ENCODE measurements at regions not wholly inside any gene's neighbourhood (a gene's known extent, or its start where the extent isn't known, plus 50 kb on each side); places are given as distances from the start of the nearest gene placed in this dataset.

DNA sequence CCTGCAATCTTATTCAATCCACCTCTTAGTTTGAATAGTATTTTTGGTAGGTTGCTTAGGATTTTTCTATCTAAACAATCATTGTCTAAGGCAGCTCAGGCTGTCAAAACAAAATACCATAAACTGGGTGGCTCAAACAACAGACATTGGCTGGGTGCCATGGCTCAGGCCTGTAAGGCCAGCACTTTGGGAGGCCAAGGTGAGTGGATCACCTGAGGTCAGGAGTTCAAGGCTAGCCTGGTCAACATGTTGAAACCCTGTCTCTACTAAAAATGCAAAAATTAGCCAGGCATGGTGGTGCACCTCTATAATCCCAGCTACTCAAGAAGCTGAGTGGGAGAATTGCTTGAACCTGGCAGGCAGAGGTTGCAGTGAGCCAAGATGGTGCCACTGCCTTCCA is 126.7 kb downstream of the CYLD start:
- Histone ChIP-seq H3K4me2 (ENCODE audit: low read depth, low read length, poor library complexity, severe bottlenecking) (no peak overlapping the region), H3K27me3 (ENCODE audit: low read length) (no peaks in the 10 kb centered on the region), H3K4me3 (ENCODE audit: low read length) (no peak overlapping the region), H3K9ac (ENCODE audit: low read length) (no peak overlapping the region), H2AFZ (ENCODE audit: low read length) (no peak overlapping the region), H3K36me3 (ENCODE audit: insufficient read depth, low read length) (no peaks in the 10 kb centered on the region), H3K27ac (ENCODE audit: low read length) (no peak overlapping the region), H3K79me2 (ENCODE audit: low read length) (no peaks in the 10 kb centered on the region), H4K20me1 (ENCODE audit: insufficient read depth, low read depth, low read length) (no peaks in the 10 kb centered on the region), H3K9me3 (ENCODE audit: low read length) (no peaks in the 10 kb centered on the region), H3K9me2 (replicated peaks; ENCODE audit: insufficient read depth, low read length) (no peaks in the 10 kb centered on the region), H3K4me1 (ENCODE audit: low read length) (no peaks in the 10 kb centered on the region)
- DNase-seq: no peak

- Histone ChIP-seq H3K4me2 (ENCODE audit: low read depth, low read length, poor library complexity, severe bottlenecking) (no peak overlapping the region), H2AFZ (ENCODE audit: low read length) (no peak overlapping the region), H3K4me3 (ENCODE audit: low read length) (no peak overlapping the region), H3K9me2 (replicated peaks; ENCODE audit: insufficient read depth, low read length) (no peaks in the 10 kb centered on the region), H3K27ac (ENCODE audit: low read length) (no peak overlapping the region), H3K9ac (ENCODE audit: low read length) (no peak overlapping the region), H3K9me3 (ENCODE audit: low read length) (no peaks in the 10 kb centered on the region), H3K79me2 (ENCODE audit: low read length) (no peaks in the 10 kb centered on the region), H3K4me1 (ENCODE audit: low read length) (no peaks in the 10 kb centered on the region), H3K36me3 (ENCODE audit: insufficient read depth, low read length) (no peaks in the 10 kb centered on the region), H3K27me3 (ENCODE audit: low read length) (no peaks in the 10 kb centered on the region), H4K20me1 (ENCODE audit: insufficient read depth, low read depth, low read length) (no peaks in the 10 kb centered on the region)
- no peak for DNase-seq
Observed at GRCh38 chr16:50866806-50867205, 124.9 kb downstream of the CYLD start.

GRCh38 chr16:50864386-50864785 is 122.5 kb downstream of the CYLD start:
- Histone ChIP-seq H3K79me2 (ENCODE audit: low read length) (no peaks in the 10 kb centered on the region), H2AFZ (ENCODE audit: low read length) (no peak overlapping the region), H4K20me1 (ENCODE audit: insufficient read depth, low read depth, low read length) (no peaks in the 10 kb centered on the region), H3K27ac (ENCODE audit: low read length) (no peak overlapping the region), H3K4me3 (ENCODE audit: low read length) (no peak overlapping the region), H3K36me3 (ENCODE audit: insufficient read depth, low read length) (no peaks in the 10 kb centered on the region), H3K4me2 (ENCODE audit: low read depth, low read length, poor library complexity, severe bottlenecking) (no peak overlapping the region), H3K9me2 (replicated peaks; ENCODE audit: insufficient read depth, low read length) (no peaks in the 10 kb centered on the region), H3K4me1 (ENCODE audit: low read length) (no peaks in the 10 kb centered on the region), H3K9me3 (ENCODE audit: low read length) (no peaks in the 10 kb centered on the region), H3K27me3 (ENCODE audit: low read length) (no peaks in the 10 kb centered on the region), H3K9ac (ENCODE audit: low read length) (no peak overlapping the region)
- no peak for DNase-seq

DNA sequence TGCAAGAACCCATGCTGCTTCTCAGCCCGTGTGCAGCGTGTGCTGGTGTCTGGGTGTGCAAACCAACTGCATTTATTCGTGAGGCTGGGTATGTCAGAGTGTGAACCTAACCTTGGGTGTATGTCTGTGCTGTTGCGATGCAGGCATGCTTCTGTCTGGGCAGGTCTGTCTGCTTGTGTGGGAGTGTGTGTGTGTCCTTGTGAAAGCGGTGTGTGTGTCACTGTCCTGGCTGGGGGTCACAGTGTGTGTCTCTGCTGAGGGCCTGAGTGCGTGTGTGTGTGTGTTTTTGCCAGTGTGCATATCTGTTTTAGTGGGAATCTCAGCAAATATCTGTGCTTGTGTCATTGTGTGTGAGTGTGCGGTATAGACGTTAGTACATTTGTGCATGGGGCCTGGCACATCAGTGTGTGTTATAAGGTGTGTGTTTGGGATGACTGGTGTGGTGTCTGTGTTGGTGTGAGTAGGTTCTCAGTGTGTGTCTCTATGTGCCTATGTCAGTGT is 121.8 kb downstream of the CYLD start:
- no peaks in the 10 kb centered on the region for H3K36me3 ChIP-seq (ENCODE audit: insufficient read depth, low read length)
- no peak for DNase-seq

DNA sequence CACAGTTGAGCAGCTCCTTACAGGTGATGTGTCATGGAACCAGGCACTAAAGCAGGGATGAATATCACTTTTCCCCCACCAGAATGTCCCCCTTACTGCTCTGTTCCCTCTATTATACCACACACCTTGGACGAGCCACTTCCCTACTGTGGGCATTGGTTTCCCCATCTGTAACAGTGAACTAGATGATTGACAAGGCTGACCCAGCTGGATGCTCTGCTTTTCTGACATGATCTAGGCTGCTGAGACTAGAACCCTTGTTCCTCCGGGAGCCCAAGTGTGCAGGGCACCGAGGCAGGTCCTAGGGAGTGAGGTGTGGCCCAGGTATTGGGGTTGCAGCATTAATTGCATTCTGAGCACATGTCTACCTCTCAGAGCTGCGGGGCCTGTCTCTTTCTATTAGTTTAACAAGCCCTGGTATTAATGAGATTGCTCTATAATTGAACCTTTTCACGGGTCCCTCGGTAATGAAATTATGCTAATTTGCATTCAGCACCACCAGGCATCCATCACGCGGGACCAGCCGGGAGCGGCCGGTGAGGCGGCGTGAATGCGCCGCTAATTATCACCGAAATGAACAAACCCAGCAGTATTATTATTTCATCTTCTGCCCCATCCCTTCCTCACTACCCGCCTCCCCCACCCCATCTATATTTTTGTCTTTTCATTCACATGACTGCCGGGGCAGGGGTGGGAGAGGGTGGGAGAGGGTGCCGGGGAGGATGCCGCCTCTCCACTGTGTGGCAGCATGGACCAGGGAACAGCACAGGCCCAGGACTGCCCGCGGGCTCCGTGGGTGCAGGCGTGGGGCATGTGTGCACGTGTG is 121.1 kb downstream of the CYLD start:
- Histone ChIP-seq H3K36me3 (ENCODE audit: insufficient read depth, low read length) (no peaks in the 10 kb centered on the region), H4K20me1 (ENCODE audit: insufficient read depth, low read depth, low read length) (no peaks in the 10 kb centered on the region), H3K9me3 (ENCODE audit: low read length) (no peaks in the 10 kb centered on the region), H3K4me2 (ENCODE audit: low read depth, low read length, poor library complexity, severe bottlenecking) (no peak overlapping the region), H2AFZ (ENCODE audit: low read length) (no peak overlapping the region), H3K9ac (ENCODE audit: low read length) (no peak overlapping the region), H3K4me3 (ENCODE audit: low read length) (no peak overlapping the region), H3K27me3 (ENCODE audit: low read length) (no peaks in the 10 kb centered on the region), H3K4me1 (ENCODE audit: low read length) (no peaks in the 10 kb centered on the region), H3K9me2 (replicated peaks; ENCODE audit: insufficient read depth, low read length) (no peaks in the 10 kb centered on the region), H3K27ac (ENCODE audit: low read length) (no peak overlapping the region), H3K79me2 (ENCODE audit: low read length) (no peaks in the 10 kb centered on the region)
- DNase-seq: no peak

More for the DNA sequence above, 121.8 kb downstream of the CYLD start:
- no peaks in the 10 kb centered on the region for H3K27me3 ChIP-seq (ENCODE audit: low read length)
- H3K9me3 ChIP-seq (ENCODE audit: low read length): no peaks in the 10 kb centered on the region
- H4K20me1 ChIP-seq (ENCODE audit: insufficient read depth, low read depth, low read length): no peaks in the 10 kb centered on the region
- H3K9me2 ChIP-seq (replicated peaks; ENCODE audit: insufficient read depth, low read length): no peaks in the 10 kb centered on the region
- no peak overlapping the region for H3K9ac ChIP-seq (ENCODE audit: low read length)
- H3K79me2 ChIP-seq (ENCODE audit: low read length): no peaks in the 10 kb centered on the region
- H3K4me3 ChIP-seq (ENCODE audit: low read length): no peak overlapping the region
- no peaks in the 10 kb centered on the region for H3K4me1 ChIP-seq (ENCODE audit: low read length)
- H2AFZ ChIP-seq (ENCODE audit: low read length): no peak overlapping the region
- H3K27ac ChIP-seq (ENCODE audit: low read length): no peak overlapping the region
- H3K4me2 ChIP-seq (ENCODE audit: low read depth, low read length, poor library complexity, severe bottlenecking): no peak overlapping the region

DNA sequence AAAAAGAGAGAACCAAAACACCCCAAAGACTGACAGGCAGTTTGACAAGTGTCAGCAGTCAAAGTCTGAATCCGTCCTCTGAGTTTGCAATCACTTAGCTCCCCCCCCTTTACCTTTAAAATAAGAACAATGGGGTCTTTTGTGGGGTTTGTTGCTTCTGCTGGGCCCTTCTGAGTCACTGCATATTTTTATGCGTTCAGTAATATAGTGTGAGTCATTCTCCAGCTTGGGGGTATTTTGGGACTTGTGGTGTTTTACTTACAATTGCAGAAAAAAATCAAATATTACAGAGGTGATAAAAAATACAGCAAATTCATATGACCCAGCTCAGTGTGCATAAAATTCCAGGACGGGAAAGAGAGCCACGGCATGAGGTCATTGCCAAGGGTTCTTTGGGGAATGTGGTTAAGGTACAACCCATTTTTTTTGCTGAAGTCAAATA is 120.1 kb downstream of the CYLD start:
- no peak overlapping the region for H2AFZ ChIP-seq (ENCODE audit: low read length)
- H3K79me2 ChIP-seq (ENCODE audit: low read length): no peaks in the 10 kb centered on the region
- no peaks in the 10 kb centered on the region for H3K9me2 ChIP-seq (replicated peaks; ENCODE audit: insufficient read depth, low read length)
- no peak overlapping the region for H3K4me3 ChIP-seq (ENCODE audit: low read length)
- no peaks in the 10 kb centered on the region for H3K4me1 ChIP-seq (ENCODE audit: low read length)
- no peak overlapping the region for H3K27ac ChIP-seq (ENCODE audit: low read length)
- H3K36me3 ChIP-seq (ENCODE audit: insufficient read depth, low read length): no peaks in the 10 kb centered on the region
- H3K9ac ChIP-seq (ENCODE audit: low read length): no peak overlapping the region
- H4K20me1 ChIP-seq (ENCODE audit: insufficient read depth, low read depth, low read length): no peaks in the 10 kb centered on the region
- no peaks in the 10 kb centered on the region for H3K9me3 ChIP-seq (ENCODE audit: low read length)
- no peaks in the 10 kb centered on the region for H3K27me3 ChIP-seq (ENCODE audit: low read length)
- no peak overlapping the region for H3K4me2 ChIP-seq (ENCODE audit: low read depth, low read length, poor library complexity, severe bottlenecking)
- no peak for DNase-seq

DNA sequence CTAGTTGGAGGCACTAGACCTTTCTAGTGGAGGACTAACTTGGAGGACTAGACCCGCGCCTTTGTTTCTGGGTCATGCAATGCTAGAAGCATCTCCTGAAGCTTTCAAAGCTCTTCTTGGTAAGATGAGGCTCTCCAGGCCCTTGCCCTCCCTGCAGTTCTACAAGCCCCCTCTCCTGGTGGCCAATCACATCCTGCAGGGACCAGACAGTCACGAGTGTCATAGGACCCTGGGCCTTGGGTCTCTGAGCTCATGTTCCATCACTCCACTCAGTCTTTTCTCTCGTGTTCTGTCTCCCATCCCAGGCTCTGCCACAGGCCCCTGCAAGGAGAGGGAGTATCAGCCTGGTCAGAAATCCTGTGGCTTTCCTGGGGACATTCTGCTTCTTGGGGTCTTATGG is 119.6 kb downstream of the CYLD start:
- no peaks in the 10 kb centered on the region for H3K79me2 ChIP-seq (ENCODE audit: low read length)
- H3K27ac ChIP-seq (ENCODE audit: low read length): no peak overlapping the region
- no peaks in the 10 kb centered on the region for H4K20me1 ChIP-seq (ENCODE audit: insufficient read depth, low read depth, low read length)
- H3K27me3 ChIP-seq (ENCODE audit: low read length): no peaks in the 10 kb centered on the region
- no peak overlapping the region for H3K9ac ChIP-seq (ENCODE audit: low read length)
- no peaks in the 10 kb centered on the region for H3K9me3 ChIP-seq (ENCODE audit: low read length)
- H3K36me3 ChIP-seq (ENCODE audit: insufficient read depth, low read length): no peaks in the 10 kb centered on the region
- no peak for DNase-seq
- H3K9me2 ChIP-seq (replicated peaks; ENCODE audit: insufficient read depth, low read length): no peaks in the 10 kb centered on the region
- no peak overlapping the region for H3K4me3 ChIP-seq (ENCODE audit: low read length)
- H3K4me1 ChIP-seq (ENCODE audit: low read length): no peaks in the 10 kb centered on the region
- no peak overlapping the region for H3K4me2 ChIP-seq (ENCODE audit: low read depth, low read length, poor library complexity, severe bottlenecking)
- no peak overlapping the region for H2AFZ ChIP-seq (ENCODE audit: low read length)

- Histone ChIP-seq H3K9ac (ENCODE audit: low read length) (no peak overlapping the region), H2AFZ (ENCODE audit: low read length) (no peak overlapping the region), H3K9me2 (replicated peaks; ENCODE audit: insufficient read depth, low read length) (no peaks in the 10 kb centered on the region), H3K4me1 (ENCODE audit: low read length) (no peaks in the 10 kb centered on the region), H3K27ac (ENCODE audit: low read length) (no peak overlapping the region), H4K20me1 (ENCODE audit: insufficient read depth, low read depth, low read length) (no peaks in the 10 kb centered on the region), H3K4me2 (ENCODE audit: low read depth, low read length, poor library complexity, severe bottlenecking) (no peak overlapping the region), H3K79me2 (ENCODE audit: low read length) (no peaks in the 10 kb centered on the region), H3K36me3 (ENCODE audit: insufficient read depth, low read length) (no peaks in the 10 kb centered on the region), H3K27me3 (ENCODE audit: low read length) (no peaks in the 10 kb centered on the region), H3K9me3 (ENCODE audit: low read length) (no peaks in the 10 kb centered on the region), H3K4me3 (ENCODE audit: low read length) (no peak overlapping the region)
- no peak for DNase-seq
Observed at GRCh38 chr16:50859628-50860360, 117.9 kb downstream of the CYLD start.

All from Karpas-422 (cell line).